ENCODE measurements at regions not wholly inside any gene's neighbourhood (a gene's known extent, or its start where the extent isn't known, plus 50 kb on each side); places are given as distances from the start of the nearest gene placed in this dataset.

- no peak for TF ChIP-seq CTCF (IDR thresholded peaks at IDR 0.05; ENCODE audit: poor library complexity)
- no peak for TF ChIP-seq EZH2 (IDR thresholded peaks at IDR 0.05; ENCODE audit: borderline replicate concordance)
Observed at GRCh38 chr12:76653342-76653741, 93.8 kb upstream of the OSBPL8 start.
